BE2C (cell line): ENCODE measurements at regions not wholly inside any gene's neighbourhood (a gene's known extent, or its start where the extent isn't known, plus 50 kb on each side); places are given as distances from the start of the nearest gene placed in this dataset.

Experiments used
- DNase-seq: peaks from one replicate; pipeline ENCODE4 v3.0.0-alpha.2; 2020
- H3K27me3 ChIP-seq: fragments of 250-450 bp; sonication (Bioruptor Pico); 2 replicates; pipeline ENCODE4 v1.5.1; 2020; ENCODE audit warnings: mild to moderate bottlenecking
- H3K36me3 ChIP-seq: fragments of 250-450 bp; sonication (Bioruptor Pico); 2 replicates; pipeline ENCODE4 v1.5.1; 2020; ENCODE audit warnings: mild to moderate bottlenecking
- H3K4me1 ChIP-seq: fragments of 250-450 bp; sonication (Bioruptor Pico); 2 replicates; pipeline ENCODE4 v1.5.1; 2020
- H3K4me3 ChIP-seq: 2 replicates; pipeline ENCODE4 v1.5.1; 2011; ENCODE audit warnings: low read depth, low read length
- H3K9me3 ChIP-seq: fragments of 250-450 bp; sonication (Bioruptor Pico); 2 replicates; pipeline ENCODE4 v1.5.1; 2020
- CTCF ChIP-seq: IDR thresholded peaks from 2 replicates; pipeline ENCODE4 v1.5.1; 2012; ENCODE audit warnings: mild to moderate bottlenecking, low read depth, low read length

GRCh38 chr12:77591959-77592743 is 238.5 kb upstream of the NAV3 start:
- no peaks in the 10 kb centered on the region for H3K36me3 ChIP-seq
- H3K9me3 ChIP-seq = no peaks in the 10 kb centered on the region
- DNase-seq = no peak
- H3K27me3 ChIP-seq = no peaks in the 10 kb centered on the region
- H3K4me3 ChIP-seq = no peak overlapping the region
- TF ChIP-seq CTCF = no peak
- no peaks in the 10 kb centered on the region for H3K4me1 ChIP-seq

DNA sequence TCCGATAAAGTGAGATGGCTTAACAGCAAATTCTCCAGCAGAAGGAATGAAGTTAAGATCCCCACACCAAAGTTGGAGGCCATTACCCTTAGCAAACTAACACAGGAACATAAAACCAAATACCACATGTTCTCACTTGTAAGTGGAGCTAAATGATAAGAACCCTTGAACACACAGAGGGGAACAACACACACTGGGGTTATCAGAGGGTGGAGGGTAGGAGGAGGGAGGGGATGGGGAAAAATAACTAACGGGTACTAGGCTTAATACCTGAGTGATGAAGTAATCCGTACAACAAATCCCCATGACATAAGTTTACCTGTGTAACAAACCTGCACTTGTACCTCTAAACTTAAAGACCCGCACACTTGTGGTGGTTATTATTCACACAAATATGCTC is 240.4 kb upstream of the NAV3 start:
- Histone ChIP-seq H3K27me3 (no peaks in the 10 kb centered on the region), H3K4me3 (no peak overlapping the region), H3K4me1 (no peaks in the 10 kb centered on the region), H3K9me3 (no peaks in the 10 kb centered on the region), H3K36me3 (no peaks in the 10 kb centered on the region)
- DNase-seq = no peak
- no peak for TF ChIP-seq CTCF

GRCh38 chr12:77584860-77585259 is 245.8 kb upstream of the NAV3 start:
- H3K27me3 ChIP-seq = no peaks in the 10 kb centered on the region; the same call in 1 of the 2 replicates
- H3K9me3 ChIP-seq = no peaks in the 10 kb centered on the region
- no peak for TF ChIP-seq CTCF
- no peaks in the 10 kb centered on the region for H3K4me1 ChIP-seq
- DNase-seq = no peak
- H3K4me3 ChIP-seq = no peak overlapping the region
- no peaks in the 10 kb centered on the region for H3K36me3 ChIP-seq

GRCh38 chr12:77578466-77579220 is 252.1 kb upstream of the NAV3 start:
- Histone ChIP-seq H3K4me1 (no peaks in the 10 kb centered on the region), H3K36me3 (no peaks in the 10 kb centered on the region), H3K9me3 (no peaks in the 10 kb centered on the region), H3K4me3 (no peak overlapping the region), H3K27me3 (no peaks in the 10 kb centered on the region; the same call in 1 of the 2 replicates)
- TF ChIP-seq CTCF = no peak
- DNase-seq = no peak

- Histone ChIP-seq H3K4me3 (no peak overlapping the region), H3K36me3 (no peaks in the 10 kb centered on the region), H3K27me3 (no peaks in the 10 kb centered on the region; the same call in 1 of the 2 replicates), H3K4me1 (no peaks in the 10 kb centered on the region), H3K9me3 (no peaks in the 10 kb centered on the region)
- TF ChIP-seq CTCF = no peak
- DNase-seq = no peak
Measured at GRCh38 chr12:77577791-77578190, 252.9 kb upstream of the NAV3 start.

DNA sequence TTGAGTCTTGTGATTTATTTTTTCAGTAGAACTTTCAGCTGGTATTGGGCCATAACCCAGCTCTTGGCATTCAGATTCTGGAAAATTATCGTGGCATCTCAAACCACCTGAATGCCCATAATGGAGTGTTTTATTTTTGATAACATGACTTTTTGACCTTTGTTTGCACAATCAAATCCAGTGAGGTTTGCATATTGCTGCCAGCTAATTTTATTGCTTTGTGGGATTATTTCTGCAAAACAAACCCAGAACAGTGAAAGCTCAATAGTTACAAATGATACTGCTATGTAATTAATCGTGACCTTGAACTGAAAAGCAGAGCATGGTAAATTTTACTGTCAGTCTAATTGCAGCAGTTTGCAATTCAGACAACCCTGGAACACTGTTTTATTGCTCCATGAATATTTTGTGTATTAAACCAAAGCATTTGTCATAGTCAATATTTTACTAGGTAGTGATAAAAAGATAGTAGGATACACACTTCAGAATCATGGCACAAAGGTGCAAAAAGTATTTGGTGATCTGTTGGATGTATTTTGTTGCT is 255.2 kb upstream of the NAV3 start:
- Histone ChIP-seq H3K9me3 (no peaks in the 10 kb centered on the region), H3K4me3 (no peak overlapping the region), H3K4me1 (no peaks in the 10 kb centered on the region), H3K36me3 (no peaks in the 10 kb centered on the region), H3K27me3 (no peaks in the 10 kb centered on the region)
- no peak for TF ChIP-seq CTCF
- no peak for DNase-seq
